22Rv1 (cell line): ENCODE measurements at regions not wholly inside any gene's neighbourhood (a gene's known extent, or its start where the extent isn't known, plus 50 kb on each side); places are given as distances from the start of the nearest gene placed in this dataset.

Experiments used
- ZFX ChIP-seq: fragments of 450-650 bp; IDR thresholded peaks from 2 replicates; pipeline ENCODE4 v1.6.1; 2017; ENCODE audit warnings: antibody characterized with exemption, borderline replicate concordance
- TF ChIP-seq, protein P1 (sequence below): fragments of 450-650 bp; IDR thresholded peaks from 2 replicates; pipeline ENCODE4 v1.5.1; 2017; ENCODE audit warnings: mild to moderate bottlenecking

GRCh38 chr2:144686518-144687215 is 166.7 kb upstream of the ZEB2 start:
- TF ChIP-seq, protein P1, sequence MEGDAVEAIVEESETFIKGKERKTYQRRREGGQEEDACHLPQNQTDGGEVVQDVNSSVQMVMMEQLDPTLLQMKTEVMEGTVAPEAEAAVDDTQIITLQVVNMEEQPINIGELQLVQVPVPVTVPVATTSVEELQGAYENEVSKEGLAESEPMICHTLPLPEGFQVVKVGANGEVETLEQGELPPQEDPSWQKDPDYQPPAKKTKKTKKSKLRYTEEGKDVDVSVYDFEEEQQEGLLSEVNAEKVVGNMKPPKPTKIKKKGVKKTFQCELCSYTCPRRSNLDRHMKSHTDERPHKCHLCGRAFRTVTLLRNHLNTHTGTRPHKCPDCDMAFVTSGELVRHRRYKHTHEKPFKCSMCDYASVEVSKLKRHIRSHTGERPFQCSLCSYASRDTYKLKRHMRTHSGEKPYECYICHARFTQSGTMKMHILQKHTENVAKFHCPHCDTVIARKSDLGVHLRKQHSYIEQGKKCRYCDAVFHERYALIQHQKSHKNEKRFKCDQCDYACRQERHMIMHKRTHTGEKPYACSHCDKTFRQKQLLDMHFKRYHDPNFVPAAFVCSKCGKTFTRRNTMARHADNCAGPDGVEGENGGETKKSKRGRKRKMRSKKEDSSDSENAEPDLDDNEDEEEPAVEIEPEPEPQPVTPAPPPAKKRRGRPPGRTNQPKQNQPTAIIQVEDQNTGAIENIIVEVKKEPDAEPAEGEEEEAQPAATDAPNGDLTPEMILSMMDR = no peak
- TF ChIP-seq ZFX = no peak
